SIG-M5 treated with dmso at 0.1 percent for 504 hours (cell line): ENCODE measurements at regions not wholly inside any gene's neighbourhood (a gene's known extent, or its start where the extent isn't known, plus 50 kb on each side); places are given as distances from the start of the nearest gene placed in this dataset.

Source experiments
- DNase-seq: peaks from one replicate; lab custom pipeline; 2025; ENCODE audit not compliant: unreplicated experiment; lab: John Stamatoyannopoulos, UW

DNA sequence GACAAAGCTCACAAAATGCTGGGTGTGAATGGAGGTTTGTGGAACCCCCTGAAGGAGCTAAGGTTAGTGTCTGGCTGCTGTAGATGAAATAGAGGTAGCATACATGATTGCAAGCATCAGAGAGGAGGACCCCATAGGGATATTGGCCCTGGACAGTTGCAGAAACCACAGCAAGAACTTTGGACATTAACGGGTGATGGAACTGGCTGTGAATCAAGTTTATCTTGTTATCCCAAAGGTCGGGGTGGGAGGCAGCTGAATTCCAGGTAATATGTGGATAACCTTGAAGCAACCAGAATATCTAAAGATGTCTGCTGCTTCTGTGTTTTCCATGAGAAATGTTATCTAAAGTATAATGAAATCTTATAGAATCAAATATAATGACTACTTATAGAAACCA is 447.7 kb downstream of the ZSWIM6 start:
- no peak for DNase-seq

DNA sequence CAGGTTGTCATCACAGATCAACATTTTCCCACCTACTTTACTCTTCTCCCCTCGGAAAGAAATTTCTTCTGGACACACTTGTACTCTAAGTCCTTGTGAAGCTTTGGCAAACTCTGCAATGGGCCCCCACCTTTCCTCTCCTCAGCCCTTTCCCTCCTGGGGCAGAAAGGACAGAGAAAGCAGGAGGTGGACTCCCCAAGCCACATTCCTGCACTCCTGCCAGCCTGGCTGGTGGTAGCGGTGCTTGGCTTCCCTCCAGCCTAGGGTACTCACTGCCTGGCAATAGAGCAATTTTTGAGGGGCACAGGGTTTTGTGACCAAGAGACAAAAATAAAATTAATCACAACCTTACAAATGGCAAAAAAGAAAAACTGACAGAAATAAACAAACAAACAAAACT is 451.4 kb downstream of the ZSWIM6 start:
- DNase-seq, result no peak

DNA sequence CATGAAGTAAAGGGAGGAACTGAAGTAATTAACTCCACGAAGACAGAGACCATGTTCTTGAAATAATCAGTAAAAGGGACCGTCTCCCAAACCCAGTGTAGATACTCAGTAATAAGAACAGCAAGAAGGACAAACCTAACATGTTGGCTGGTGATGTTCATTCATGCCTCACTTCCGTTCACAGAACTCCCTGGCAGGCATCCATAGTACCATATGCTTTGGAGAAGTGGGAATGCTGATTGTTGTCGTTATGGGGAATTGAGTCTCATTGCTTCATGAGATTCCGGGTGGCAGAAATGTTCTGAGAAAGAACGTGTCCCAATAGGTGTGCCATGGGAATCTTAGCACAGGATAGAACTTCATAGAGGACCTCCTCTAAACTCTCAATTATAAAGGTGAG is 452.3 kb downstream of the ZSWIM6 start:
- DNase-seq, result no peak

DNA sequence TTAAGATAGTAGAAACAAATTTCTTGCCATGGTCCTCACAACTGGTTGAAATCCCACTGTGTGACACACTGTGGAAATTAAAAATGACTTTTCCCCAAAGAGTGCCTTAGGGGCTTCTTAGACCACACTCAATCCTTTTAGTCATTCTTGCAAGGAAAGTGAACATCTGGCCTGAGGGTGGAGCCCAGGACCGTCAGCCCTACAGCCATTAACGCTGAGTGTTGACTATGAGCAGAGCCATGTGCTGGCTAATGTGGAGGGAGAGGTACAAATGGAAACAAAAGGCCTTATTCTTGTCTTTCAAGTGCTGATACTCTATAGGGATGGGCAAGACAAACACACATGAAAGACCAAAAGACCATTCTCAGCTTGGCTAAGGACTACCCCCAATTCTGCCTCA is 456.5 kb downstream of the ZSWIM6 start:
- DNase-seq, result no peak

DNA sequence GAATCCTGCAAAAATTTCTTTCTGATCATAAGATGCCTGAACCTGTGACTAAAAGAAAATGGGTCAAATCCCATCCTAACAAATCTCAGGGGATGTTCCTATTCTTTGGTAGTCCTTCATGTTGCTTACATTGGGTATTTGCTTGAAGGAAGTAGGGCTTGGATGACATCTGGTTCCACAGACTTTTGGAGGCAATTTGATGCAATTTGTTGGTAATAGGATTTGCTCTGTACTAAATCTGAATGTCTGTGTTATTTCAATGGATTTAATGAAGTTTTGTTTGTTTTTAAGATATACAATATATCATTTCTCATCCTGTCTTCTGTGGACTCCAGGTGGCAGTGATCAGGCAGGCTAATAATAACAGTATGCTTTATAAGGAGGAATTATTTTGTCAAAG is 457.9 kb downstream of the ZSWIM6 start:
- DNase-seq, result no peak

DNA sequence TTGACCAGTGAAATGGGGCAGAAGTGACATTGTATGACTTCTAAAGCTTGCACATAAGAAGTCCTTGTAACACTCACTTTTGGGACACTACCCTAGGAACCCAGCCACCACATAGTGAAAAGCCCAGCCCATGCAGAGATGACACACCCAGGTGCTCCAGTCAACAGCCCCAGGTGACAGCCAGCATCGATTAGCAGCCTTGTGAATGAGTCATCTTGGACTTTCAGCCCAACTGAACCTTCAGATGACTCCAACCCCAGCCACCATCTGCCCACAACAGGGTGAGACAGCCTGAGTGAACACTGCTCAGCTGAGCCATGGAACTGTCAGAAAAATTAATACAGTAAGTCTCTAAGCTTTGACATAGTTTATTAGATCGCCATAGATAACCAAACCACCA is 458.6 kb downstream of the ZSWIM6 start:
- DNase-seq, result peak; percentile 19

DNA sequence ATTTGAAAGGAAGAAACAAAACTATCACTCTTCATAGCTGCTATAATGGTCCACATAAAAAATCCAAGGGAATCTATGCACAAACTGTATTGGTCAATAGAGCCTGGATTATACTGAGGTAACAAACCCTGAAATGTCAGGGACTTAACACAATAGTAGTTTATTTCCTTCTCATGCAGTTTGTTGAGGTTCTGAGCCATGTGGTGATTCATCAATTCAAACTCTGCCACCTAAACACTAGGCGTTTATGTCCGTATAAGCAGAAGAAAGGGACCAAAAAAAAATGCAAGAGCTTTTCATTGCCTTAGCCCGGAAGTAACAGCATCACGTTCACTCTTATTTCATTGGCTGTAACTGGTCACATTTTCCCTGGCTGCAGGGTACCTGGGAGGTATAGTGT is 464.7 kb downstream of the ZSWIM6 start:
- DNase-seq, result no peak

DNA sequence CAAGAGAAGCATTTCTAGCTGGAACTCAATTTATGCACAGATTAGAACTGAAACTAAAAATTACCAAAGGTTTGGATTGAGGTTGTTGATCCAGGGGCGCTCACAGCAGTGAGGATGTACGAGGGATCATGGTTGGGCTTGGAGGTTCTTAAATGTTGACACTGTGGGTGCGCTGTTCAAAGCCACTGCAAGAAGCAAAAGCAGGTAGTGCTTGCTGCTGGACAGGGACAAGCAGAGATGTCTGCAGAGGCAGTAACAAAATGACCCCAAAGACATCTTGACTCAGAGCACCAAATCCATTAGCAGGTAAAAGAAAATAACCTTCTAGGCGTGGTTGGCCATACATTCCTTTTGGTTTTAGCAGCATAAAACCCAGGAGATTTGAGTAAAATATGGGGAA is 468.4 kb downstream of the ZSWIM6 start:
- no peak for DNase-seq

DNA sequence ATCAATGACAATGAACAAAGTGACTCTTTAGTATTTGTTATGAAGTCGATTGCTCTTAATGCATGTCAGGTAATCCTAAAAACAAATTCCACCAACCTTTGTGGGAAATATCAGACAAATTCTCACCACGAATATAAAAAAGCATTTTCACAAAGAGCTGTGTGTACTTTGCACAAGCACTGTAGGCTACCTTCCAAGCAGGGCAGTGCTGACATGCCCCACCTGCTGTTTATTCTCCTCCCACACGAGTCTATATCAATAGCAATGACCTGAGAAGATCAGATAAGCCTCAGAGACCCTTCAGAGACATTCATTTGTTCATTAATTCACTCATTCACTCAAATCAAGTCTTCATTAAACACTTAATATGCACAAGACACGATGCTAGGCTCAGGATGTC is 469.1 kb downstream of the ZSWIM6 start:
- no peak for DNase-seq

DNA sequence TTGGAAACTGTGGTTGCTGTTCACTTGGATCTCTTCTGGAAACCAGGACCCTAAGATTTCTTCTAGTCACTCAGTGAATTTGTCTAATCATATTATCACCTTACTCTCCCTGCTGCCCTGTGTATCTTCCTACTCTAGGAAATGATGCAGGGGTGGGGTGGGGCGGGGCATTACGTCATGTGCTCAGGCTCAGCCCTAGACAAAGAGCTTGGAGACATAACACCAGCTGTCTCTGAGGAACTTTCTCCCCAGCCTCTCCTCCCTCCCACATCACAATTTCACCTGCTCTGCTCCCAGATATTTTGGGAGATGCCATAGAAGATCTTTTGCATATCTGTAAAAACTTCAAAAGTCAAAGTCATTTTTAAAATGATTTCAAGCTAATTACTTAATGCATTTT is 470.4 kb downstream of the ZSWIM6 start:
- DNase-seq, result no peak

DNA sequence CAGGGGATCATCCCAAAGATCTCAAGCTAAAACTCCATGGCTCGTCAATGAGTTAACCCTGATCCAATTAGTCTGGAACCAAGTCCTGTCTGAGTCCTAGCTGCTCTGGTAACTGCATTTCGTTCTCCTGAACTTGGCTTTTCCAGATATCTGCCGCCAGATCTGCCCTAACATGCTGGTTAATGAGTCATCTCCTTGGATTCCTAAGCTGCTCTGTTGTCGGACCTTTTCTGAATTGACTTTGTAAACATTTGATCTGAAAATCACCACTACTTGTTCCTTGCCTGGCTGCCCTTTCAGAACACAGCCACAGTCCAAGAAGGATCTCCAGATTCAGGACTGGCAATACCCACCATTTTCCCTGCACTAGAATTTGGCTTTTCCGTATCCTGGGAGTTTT is 473.0 kb downstream of the ZSWIM6 start:
- DNase-seq, result peak; percentile 41

DNA sequence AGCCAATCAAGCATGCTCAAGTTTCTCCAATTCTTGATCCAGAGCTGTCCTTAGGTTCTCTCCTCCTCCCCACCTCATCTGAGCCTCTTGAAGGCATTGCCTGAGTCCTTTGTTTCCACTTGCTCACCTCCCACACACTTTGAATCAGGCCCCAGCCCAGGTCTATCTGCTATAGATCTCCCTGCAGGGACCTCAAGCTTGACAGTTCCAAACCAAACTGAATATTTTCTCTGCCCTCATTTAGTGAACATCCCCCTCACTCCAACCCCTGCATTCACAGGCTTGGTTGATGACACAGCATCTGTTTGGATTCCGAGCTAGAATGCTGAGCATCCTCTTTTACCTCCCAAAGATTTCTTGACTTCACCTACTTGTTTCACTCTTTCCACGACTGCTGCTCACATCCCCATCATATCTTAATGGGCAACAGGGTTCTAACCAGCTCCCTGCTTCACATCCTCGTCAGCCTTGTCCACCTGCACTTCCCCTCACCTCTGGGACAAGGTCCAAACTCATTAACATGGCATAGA is 474.5 kb downstream of the ZSWIM6 start:
- DNase-seq, result no peak

DNA sequence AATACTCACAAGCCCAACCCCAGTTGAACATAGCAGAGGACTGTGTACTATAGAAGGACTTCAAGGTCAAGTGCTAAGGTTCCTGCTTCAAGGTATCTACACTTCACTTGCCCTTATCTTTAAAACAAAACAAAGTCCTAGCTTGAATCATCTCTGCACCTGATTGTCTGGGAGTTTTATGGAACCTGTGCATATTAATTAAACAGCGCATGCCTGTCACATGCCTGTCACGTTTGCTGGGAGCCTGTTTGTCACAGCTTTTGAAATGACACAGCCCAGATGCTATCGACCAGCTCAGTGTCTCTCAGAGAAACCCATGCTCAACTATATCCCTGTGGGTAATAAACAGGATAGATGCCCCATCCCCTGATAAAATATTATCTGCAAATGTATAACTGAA is 476.0 kb downstream of the ZSWIM6 start:
- DNase-seq, result no peak

DNA sequence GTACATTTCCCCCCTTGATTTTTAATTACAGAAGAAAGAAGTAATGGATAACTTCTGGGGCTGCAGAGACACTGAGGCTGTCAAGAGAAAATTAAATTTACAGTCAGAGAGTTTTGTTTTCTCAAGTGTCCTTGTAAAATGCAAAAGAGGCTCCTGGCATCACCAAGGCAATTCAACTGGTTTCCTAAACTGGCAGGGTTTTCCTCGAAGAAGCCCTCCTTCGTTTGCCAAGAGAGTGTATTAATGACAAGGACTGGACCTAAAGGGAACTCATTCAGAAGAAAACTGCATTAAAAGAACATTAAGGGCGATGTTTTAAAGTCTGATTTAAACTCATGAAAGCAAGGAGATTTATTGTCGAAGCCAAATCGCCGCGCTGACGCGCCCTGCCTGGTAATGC is 476.9 kb downstream of the ZSWIM6 start:
- DNase-seq, result no peak

DNA sequence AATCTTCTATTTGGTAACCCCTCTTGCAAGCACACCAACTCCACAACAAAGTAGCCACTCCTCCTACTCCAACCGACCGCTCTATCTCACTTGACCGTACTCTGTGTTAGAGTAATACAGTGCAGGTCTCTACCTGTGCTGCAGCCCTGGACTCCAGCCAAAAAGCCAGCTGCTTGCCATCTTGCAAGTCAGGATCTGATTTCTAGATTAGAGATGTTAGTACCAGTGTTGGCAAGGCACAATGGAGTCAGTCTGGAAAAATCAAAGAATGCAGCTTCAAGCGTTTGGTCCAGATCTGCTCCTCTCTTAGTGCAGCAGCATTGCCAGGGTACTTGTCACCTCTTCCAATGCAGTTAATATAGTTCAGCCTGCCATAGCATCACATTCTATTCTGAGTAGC is 477.6 kb downstream of the ZSWIM6 start:
- no peak for DNase-seq

DNA sequence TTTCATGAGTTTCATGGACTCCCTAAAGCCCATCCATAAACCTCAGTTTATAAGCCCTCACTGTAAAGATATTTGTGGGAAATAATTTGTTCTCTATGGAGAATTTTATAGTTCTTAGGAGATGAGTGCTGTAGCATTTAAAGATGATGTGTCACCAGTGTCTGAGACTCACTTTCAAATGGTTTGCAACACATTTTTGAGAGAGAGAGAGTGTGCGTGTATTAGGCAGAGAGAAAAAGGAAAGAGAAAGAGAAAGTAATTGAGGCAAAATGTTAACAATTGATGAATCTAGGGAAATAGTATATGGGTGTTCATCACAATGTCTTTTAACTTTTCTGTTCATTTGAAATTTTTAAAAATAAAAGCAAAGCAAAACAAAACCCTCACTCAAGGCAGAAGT is 479.0 kb downstream of the ZSWIM6 start:
- no peak for DNase-seq

DNA sequence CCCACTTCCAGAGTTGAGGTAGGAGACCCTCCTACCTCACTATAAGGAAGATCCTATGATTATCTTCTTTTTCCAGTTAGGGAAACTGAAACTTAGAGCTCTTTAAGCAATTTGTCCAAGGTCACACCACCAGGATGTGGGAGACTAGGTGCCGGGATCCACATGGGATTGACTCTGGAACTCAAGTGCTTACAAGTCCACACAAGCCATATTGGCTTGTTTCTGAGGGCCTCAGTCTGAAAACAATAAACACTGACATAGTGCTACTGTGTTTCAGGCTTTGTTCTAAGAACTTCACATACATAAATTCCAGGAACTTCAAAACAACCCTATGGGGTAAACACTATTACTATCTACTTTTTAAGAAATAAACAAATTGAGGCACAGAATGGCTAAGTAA is 481.3 kb downstream of the ZSWIM6 start:
- DNase-seq, result no peak

DNA sequence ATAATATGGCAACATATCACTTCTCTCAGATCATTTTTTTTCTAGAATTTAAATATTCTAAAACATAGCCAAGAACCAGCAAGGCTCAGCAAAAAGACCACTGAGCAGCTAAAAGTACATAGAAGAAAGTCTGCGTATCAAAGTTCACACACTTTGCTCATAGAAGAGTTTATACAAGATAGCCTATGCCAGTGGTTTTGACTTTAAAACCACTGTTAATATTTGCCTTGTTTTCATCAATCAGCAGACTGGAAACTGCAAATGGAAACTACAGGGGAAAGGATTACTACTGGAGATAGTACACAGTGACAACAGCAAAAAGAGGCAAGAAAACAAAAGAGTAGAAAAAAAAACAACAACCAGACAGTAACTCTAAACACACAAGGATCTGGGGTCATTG is 483.3 kb downstream of the ZSWIM6 start:
- DNase-seq, result no peak

DNA sequence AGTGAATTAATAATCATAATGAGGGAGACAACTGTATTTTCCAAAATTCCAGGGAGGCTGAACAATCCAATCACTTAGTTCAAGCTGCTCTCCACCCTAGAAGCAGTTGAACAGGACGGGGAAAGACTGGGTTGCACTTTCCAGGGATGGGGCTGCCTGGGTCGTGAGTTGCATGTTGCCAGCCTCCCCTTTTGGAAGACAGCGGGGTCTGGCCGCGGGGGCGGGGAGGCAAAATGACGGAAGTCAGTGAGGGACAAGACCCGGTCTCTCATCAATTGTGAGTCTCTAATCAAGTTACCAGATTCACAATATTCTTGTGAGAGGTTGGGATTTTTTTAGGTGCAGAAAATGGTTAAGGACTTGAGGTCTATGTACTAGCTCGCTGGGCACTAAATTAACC is 484.1 kb downstream of the ZSWIM6 start:
- DNase-seq, result no peak

DNA sequence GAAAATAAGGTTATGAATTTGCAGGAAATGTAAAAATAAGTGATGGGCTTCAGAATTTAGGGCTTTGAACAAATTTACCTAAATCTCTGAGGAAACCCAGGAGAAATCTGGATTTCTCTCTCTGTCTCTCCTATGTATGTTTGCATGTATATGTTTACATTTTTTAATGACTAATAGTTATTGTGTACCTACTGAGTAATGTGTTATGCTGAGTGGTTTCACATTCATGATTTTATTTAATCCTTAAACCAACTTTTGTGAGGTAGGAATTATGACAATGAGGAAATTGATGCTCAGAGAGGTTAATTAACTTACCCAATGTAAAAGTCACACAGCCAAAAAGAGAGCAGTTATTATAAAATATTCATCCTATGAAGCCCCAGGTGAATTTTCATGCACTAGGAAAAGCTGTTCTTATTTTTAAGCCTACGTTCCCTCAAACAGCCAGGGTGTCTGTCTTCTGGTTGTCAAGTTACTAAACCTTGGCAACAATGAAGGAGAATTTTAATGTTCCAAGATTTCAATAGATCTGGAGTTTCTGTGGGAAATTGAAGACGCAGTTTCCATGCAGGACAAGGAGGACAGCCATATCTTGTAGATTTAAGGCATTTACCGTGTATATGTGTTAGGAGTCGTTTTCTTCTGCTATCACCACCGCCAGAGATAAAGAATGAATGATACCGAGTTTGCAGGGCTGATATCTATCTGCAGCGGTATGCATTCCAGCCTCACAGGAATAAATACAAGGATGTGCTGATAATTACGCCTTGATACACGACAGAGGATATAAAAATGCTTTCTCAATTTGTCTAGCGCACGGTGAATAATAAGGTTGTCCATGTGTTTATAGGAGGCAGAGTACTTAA is 484.8 kb downstream of the ZSWIM6 start:
- no peak for DNase-seq

DNA sequence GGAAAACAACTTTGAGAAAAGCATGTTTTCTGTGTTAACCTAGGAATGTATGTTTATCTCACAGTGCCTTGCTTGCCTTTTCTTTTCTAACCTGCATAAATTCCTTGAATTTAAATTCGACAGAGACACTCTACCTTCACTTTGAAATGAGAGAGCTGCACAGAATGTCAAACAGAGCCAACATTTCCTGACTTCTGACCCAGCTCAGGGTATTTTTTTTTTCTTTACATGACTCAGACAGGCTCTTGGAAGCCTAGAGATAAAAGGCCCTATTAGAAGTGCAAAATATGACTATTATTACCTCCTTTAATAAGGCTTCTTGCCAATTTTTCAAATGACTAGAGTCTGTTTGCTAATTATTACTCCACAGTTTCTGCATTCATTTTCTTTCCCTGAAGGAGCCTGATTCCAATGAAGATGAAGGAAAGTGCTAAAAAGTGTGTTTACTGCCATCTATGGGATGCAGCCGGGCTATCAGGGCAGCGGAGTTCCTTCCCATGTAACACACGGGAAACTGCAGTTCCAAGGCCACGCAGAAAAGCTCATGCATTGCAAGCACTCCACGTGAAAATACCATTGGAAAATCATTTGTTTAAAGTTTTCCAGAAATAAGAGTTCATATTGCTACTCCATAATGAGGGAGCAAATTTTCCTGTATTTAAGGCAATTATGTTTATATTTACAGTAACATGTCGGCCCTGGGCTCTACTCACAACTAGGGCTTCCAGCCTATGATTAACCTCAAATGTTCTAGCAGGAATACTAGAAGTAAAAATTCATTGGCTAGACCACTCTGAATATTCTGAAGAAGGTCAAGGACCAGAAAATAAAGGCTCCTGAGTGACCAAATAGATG is 485.6 kb downstream of the ZSWIM6 start:
- peak; percentile 43 for DNase-seq

DNA sequence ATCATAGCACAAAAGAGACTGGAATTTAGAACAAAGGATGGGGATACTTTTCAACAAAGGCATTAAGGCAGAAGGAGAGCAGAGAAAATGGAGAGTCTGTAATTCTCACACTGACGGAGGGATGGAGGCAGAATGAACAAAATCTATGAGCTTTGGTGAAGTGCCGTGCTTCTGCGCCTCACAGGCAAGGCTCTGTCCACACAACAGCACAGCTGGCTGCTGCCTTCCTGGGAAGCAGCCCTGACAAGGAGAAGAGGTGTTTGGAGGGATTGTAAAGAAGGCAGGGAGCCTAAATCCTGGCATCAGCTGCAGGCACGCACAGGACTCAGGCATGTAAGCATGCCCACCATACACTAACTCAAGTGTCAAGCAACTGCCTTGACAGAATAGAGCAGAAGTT is 485.2 kb upstream of the KIF2A start:
- DNase-seq, result no peak
